Mucosa of descending colon (tissue), 3 donors: ENCODE measurements at regions not wholly inside any gene's neighbourhood (a gene's known extent, or its start where the extent isn't known, plus 50 kb on each side); places are given as distances from the start of the nearest gene placed in this dataset.

Experiments used
- ATAC-seq: fragments of 200-7000 bp; cut with Tn5 transposase; one replicate; pipeline ENCODE4 v1.9.1; 2020; ENCODE audit warnings: mild to moderate bottlenecking, moderate library complexity
- DNase-seq, 3 donors: peaks; one replicate each; pipeline ENCODE4 v3.0.0-alpha.2; 2020
- H3K36me3 ChIP-seq: fragments of 200-600 bp; one replicate; pipeline ENCODE4 v1.8.0; 2021; ENCODE audit warnings: low read depth, mild to moderate bottlenecking
- H3K4me1 ChIP-seq: fragments of 200-600 bp; one replicate; pipeline ENCODE4 v1.8.0; 2021; ENCODE audit warnings: low read depth, mild to moderate bottlenecking
- H3K4me3 ChIP-seq: fragments of 200-600 bp; one replicate; pipeline ENCODE4 v1.8.0; 2021; ENCODE audit warnings: mild to moderate bottlenecking
- H3K9me3 ChIP-seq: fragments of 200-600 bp; one replicate; pipeline ENCODE4 v1.8.0; 2021; ENCODE audit warnings: mild to moderate bottlenecking
- intact Hi-C, 2 donors: fragments of 100-400 bp; cut with DNase I in 1 of 2; cut with micrococcal nuclease in 1 of 2; formaldehyde crosslinking; loops; one replicate each; pipeline versions ENCODE4 v1.11.0 to v1.11.1; 2022; cut with DNase I, micrococcal nuclease
- TF ChIP-seq, protein P1 (sequence below): fragments of 200-600 bp; IDR thresholded peaks from one replicate; pipeline ENCODE4 v1.8.0; 2022; ENCODE audit warnings: antibody characterized with exemption, mild to moderate bottlenecking
- donor health status: DM: no; HTN: no; CAD: no; lungs with moderate emphysema.
- donor health status: DM: no; HTN: no; CAD: no.
- donor health status: DM: no; HTN: yes; CAD: no.

DNA sequence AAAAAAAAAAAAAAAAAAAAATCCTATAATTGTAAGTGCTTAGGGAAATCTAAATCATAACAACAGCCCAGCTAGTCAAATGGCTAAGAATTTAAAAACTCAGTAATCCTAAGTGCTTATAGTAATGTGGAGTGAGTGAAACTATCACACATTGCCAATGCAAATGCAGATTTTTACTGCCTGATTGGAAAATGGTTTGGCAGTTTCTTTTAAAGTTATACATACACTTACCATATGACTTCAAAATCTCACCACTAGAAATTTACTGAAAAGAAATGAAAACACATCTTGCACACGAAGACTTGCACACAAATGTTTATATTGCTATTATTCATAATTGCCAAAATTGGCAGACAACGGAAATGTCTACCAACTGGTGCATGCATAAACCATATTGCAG, 51.3 kb upstream of the STXBP6 start:
- ATAC-seq (no peak), DNase-seq (no peak)
- Histone ChIP-seq H3K36me3 (no peaks in the 10 kb centered on the region), H3K4me3 (no peak overlapping the region), H3K4me1 (no peaks in the 10 kb centered on the region), H3K9me3 (no peaks in the 10 kb centered on the region)
- TF ChIP-seq, protein P1, sequence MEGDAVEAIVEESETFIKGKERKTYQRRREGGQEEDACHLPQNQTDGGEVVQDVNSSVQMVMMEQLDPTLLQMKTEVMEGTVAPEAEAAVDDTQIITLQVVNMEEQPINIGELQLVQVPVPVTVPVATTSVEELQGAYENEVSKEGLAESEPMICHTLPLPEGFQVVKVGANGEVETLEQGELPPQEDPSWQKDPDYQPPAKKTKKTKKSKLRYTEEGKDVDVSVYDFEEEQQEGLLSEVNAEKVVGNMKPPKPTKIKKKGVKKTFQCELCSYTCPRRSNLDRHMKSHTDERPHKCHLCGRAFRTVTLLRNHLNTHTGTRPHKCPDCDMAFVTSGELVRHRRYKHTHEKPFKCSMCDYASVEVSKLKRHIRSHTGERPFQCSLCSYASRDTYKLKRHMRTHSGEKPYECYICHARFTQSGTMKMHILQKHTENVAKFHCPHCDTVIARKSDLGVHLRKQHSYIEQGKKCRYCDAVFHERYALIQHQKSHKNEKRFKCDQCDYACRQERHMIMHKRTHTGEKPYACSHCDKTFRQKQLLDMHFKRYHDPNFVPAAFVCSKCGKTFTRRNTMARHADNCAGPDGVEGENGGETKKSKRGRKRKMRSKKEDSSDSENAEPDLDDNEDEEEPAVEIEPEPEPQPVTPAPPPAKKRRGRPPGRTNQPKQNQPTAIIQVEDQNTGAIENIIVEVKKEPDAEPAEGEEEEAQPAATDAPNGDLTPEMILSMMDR: no peak
- intact Hi-C loops: no loop called here
